NCI-H1105 (cell line): ENCODE measurements at regions not wholly inside any gene's neighbourhood (a gene's known extent, or its start where the extent isn't known, plus 50 kb on each side); places are given as distances from the start of the nearest gene placed in this dataset.
A peak's percentile ranks its signal among the peaks of the same experiment; 100 is the strongest.

Source experiments
- DNase-seq: peaks from one replicate; lab custom pipeline; 2025; lab: John Stamatoyannopoulos, UW

DNA sequence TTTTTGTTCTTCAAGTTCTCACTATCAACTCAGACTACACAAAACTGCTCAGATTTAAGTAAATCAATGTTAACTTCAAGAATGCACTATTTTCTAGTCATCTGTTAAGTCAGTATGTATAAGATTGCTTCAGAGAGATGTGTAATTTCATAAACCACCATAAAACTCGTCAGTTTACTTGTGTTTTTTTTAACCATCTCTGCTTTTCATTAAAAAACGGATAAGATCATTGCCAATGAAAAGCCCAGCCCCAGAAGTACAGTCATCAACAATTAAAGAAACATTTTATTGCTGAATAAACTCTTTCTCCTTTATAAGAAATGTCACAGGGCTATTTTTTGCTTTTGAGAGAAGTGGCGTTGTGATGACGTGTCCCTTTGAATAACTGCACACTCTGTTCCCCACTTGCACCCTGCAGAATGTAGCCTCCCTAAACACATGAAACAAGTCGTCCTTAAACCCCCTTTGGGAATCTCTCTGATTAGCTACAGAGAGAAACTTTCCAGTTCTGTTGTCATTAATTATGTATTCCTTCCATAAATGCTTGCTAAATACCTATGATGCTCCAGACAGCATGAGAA lies 202.7 kb upstream of the FOXD3 start:
- no peak for DNase-seq

DNA sequence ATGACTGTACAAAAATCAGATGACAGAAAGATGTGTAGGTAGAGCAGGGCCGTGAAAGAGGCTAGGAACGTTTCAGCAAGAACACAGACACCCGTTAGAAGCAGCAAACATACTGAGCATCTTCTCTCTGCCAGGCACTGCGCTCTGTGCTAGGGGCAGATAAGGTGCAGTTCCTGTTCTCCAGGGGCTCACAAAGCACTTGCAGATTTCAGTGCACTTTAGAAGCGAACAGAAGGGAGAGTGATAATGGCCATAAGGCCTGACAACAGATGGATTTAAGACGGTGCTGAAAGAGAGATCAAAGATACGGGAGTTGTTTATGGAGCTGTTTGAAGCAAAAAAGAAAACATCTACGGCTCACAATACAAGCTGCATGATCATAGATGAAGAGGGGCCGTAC lies 200.3 kb upstream of the FOXD3 start:
- DNase-seq = no peak

DNA sequence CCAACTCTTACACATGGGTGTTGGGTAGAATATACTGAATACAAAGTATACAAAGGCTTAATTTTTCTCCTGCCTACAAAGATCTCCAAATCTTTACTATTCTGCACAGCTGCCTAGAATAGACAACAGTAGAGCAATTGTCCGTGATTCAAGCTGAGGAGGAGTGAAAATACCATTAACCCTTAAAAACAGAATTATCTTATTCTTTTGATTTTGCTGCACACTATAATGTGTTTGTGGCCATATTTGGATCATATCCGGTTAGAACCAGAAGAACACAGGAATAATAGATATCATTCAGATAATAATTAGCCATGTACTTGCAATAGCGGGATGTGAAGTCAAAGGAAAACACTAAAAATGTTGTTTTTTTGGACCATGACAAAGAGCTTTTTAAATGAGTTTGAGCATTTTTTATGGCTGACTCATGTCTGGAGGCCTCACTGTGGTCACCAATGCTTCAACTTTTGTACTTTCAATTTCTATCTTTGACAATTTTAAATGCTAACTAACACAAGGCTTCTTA lies 197.6 kb upstream of the FOXD3 start:
- DNase-seq = no peak

DNA sequence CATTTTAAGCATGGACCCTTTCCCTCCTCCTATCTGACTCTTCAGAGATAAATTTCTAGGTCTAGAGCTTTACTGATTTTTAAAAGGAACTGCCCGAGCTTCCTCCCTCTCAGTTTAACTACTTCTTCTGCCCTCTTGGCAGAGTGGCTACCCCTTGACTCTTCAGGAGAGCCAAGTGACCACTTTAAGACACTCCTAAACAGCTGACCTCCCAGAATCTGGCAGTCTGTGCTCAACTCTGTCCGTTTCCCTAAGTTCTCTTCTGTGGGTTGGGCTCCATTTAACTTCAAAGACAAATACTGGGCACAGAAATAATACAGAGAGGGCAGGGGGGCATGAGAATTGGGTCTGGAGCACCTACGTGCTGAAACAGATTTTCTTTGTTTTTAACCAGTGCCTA lies 196.3 kb upstream of the FOXD3 start:
- no peak for DNase-seq

DNA sequence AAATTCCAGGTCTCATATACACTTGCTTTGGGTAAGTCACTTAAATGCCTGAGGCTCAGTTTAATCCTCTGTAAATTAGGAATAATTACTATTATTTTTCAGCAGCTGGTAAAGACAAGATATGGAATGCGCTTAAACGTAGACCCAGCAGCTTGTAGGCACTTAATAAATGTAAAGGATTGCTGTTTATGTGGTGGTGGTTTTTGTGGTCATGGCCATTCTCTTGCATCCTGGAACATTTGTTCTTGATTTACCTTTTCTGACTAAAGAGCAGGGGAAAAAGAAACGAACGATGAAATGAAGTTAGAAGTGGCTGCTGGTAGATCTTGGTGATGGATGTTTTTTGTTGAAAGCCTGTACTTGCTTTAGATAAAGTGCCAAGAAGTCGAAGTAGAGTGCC lies 195.0 kb upstream of the FOXD3 start:
- no peak for DNase-seq

DNA sequence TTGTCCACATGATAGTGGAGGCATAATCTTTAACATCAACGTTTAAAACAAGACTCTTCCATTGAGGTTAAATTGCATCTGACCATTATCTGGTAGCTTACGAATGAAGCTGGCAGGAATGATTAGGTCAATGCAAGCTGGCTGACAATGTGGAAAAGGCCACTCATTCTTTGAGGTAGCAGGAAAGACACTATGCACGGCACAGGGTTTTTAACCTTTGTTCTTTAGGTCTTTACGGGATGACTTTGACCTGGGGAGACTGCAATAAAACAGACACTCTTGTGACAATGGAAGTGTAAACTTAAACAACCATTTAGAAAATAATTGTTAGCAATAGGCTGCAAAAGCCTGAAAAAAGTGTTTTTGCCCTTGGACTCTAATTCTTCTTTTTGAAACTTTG lies 193.8 kb upstream of the FOXD3 start:
- DNase-seq = no peak

DNA sequence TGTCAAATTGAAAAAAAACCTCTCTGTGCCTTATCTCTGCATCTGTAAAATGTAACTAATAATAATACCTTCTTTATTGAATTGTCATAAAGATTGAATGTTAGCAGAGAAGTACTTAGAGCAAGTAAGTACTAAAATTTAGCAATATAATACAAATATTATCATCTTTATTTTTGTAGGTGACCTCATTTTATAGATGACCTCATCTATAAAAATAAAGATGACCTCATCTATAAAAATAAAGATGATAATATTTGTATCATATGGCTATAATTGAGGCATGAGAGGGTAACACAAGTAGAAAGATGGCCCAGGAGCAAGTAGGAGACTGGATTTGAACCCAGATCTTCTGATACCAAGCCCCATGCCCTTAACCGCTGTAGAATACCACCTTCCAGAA lies 193.2 kb upstream of the FOXD3 start:
- DNase-seq = no peak

DNA sequence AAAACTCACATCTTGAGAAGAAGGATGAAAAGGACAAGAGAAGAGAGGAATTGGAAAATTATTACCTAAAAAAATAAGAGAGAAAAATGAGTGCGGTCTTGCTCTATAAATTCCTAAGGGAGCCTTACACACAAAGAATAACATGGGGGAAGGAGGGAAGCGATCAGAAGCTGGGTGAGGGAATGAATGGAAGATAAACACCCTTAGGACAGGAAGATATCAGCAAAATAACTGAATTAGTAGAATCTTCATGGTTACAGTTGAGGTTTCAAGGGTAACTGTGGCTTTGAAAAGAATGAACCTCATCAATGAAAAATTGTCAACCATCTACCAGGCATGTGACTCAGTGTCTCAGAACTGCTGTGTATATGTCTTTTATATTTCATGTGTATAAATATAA lies 192.5 kb upstream of the FOXD3 start:
- no peak for DNase-seq

DNA sequence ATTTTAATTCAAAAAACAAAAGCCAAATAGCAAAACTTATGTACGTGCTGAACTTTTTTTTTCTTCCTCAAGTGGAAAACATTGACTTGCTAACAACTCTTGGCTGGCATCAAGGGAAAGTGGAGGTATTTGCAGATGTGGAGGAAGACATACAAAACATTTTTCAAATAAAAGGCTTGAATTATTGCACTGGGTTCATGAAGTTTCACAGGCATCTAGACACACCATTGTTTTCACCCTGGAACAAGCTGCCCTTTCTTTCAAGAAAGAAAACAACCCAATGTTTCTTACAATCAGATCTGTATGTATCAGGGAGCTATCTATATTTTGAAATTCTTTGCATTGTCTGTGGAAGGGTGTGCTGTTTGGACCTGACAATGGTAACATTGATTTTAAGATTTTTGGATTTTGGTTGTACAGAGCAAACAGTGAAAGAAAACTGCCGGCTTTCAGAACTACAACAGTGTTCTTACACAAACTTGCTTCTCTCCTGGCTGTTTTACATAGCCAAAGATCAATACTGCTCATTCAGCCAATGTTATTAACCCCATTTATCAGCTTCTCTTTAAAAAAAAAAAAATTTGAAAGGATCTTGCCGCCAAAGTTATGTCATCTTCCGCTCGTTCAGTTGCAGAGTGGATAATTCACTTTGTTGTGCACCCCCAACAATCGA lies 187.7 kb upstream of the FOXD3 start:
- no peak for DNase-seq

DNA sequence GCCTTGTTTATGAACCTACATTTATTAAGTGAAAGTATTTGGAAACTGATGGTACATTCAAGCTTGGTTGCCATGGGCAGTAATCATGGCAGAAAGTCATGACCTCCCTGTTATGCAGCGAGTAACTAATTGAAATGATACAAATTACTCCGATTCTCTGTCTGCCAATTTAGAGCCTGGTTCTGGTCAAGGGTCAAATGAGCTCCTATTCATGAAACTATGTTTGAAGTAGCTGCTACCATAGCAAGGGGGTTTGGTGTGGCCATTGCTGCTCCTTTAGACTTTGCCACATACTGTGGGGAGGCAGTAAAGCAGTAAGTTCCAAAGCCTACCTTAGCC lies 187.2 kb upstream of the FOXD3 start:
- no peak for DNase-seq

DNA sequence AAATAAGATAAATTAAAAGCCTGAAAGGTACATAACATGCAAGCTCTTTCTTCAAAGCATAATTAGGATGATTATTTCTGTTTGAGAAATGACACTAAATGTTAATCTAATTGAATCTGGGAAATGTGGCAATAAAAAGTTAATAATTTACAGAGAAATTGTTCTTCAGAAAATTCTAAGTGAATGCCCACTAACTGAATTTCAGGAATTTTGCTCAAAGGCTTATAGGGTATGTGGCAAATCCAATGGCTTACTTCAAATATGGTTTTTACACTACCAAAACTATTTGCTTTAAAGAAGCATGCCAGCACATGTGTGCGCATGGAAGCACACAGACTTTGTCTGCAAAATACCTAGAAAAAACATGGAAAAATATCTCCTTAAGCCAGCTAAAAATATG lies 186.6 kb upstream of the FOXD3 start:
- no peak for DNase-seq

DNA sequence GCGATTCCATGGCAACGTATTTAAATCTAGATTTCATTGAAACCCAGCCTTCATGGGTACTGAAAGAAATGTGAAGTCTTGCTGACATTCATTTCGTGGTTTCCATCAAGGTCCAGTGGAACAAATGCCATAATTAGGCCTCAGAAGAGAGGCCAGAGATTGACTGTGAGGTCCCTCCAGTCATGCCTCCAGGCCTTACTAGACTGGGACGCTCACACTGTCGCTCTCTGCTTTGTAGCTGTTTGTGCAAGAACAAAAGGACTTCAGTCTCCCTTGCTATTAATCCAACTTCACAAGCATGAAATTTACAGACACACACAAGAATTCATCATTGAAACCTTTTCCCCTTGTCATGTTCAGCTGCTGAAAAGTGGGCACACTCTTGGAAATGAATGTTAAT lies 180.4 kb upstream of the FOXD3 start:
- DNase-seq = no peak

DNA sequence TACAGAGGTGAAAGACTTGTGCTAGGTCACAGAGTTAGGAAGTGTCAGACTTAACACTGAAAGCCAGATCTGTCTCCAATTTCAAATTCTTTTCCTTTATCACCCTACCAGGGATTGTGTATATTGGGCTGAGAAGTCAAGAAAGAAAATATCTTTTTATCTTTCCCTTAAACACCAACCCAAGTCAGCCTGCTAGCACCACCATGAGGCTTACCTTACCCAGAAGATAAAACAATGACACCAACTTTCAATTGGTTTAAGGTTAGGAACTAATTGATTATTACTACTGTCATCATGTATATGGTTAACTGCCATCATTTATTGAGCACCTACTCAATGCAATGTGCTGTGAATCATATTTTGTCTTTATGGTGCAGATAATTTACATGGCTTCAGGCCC lies 178.9 kb upstream of the FOXD3 start:
- DNase-seq = no peak

DNA sequence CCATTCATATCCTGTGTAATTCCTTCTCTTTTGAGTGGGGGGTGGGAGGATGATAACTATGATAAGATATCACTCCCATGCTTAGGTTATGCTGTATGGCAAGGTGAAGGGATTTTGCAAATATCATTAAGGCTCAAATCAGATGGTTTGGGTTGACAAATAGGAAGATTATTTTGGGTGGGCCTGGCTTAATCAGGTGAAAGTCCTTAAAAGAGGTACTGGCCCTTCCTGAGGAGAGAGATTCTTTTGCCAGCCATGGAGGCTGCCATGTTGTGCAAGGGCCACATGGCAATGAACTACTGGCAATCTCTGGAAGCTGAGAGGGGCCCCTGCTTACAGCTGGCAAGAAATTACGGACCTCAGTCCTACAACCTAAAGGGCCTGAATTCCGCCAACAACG lies 174.6 kb upstream of the FOXD3 start:
- no peak for DNase-seq

DNA sequence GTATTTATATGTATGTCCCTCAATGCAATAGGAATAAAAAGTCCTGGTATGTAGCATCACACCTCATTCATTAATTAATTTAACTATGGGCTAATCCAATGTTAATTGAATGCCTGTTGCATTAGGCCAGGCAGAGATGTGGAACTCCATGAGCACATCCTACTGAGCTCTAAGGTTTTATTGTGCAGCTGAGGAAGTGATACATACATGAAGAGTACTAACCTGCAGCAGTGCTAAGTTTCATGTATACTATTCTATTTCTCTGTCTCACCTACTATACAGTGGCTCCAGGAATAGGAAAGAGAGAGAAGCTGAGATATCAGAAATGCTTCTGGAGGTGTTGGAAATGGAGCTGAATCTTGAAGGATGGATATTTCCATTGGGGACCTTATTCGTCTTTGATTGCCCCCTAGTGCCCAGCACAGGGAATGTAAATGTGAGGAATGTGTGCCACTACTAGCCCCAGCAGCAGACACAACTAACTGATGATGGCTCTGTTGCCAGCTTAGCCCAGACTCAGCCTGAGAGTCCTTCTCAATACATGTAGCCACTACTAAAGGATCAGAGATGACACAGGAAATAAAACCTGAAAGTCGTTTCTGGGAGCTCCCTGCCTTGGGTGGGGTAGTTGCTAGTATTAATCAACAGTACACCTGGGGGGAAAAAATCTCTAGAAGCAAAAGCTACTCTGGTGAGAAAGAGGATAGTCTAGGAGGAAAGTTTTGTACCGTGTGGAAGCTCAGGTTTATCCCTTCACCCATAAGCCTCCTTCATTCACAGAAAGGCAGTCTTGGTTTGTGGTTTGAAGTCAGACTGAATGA lies 173.3 kb upstream of the FOXD3 start:
- DNase-seq = peak; percentile 48

DNA sequence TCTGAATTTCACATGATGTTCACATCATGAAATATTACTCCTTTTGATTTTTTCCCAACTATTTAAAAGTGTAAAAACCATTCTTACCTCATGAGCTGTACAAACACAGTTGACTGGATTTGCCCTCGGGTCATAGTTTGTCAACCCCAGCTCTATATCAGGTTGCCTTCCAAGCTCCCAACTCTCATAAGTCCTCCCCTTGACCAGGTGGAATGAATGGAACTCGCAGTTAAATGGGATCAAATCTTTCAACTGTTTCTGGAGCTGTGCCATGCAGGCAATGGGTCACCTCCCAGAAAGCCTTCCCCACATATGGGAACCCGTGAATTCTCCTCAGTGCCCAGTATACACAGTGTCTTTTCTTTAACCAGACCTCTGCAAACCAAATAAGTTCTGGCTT lies 169.8 kb upstream of the FOXD3 start:
- no peak for DNase-seq

DNA sequence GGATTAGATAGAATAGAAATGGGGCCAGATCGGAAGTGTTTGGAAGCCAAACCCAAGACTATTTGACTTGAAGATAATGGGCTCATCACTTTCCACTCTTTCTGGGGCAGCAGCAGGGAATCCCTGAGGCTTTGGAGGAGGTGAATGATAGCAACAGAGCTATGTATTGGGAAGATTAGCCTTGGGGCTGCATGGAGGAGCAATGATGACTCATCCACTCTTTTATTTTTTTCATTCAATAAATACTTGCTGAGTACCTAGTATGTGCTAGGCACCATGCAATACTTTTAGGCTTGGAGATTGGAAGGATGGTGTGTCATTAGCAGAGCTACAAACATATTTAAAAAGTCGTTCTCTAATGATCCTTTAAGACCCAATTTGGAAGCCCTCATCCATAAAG lies 166.9 kb upstream of the FOXD3 start:
- DNase-seq = no peak

DNA sequence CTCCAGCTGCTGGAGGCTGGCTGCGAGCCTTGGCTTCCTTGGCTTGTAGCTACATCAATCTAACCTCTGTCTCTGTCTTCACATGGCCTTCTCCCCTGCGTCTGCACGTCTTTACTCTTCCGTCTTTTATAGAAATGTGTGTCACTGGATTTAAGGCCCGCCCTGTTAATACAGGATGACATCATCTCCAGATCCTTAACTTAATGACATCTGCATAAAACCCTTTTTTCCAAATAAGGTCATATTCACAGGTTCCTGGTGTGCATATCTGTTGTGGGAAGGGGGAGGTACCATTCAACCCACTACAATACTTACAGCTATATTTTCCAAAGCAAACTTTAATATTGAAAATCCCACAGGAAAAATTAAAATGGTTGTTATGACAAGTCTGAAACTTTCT lies 165.3 kb upstream of the FOXD3 start:
- no peak for DNase-seq

DNA sequence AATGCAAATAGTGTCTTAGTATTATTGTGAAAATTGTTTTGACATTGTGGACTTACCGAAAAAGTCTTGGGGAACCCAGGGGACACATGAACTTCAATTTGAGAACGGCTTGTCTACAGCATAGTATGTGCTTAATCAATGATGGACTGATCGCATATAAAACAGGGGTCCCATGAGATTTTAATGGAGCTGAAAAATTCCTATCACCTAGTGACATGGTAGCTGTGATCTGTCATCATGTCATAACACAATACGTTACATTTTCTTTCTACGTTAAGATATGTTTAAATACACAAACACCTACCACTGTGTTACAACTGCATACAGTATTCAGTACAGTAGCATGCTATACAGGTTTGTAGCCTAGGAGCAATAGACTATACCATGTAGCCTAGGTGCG lies 153.3 kb upstream of the FOXD3 start:
- no peak for DNase-seq

DNA sequence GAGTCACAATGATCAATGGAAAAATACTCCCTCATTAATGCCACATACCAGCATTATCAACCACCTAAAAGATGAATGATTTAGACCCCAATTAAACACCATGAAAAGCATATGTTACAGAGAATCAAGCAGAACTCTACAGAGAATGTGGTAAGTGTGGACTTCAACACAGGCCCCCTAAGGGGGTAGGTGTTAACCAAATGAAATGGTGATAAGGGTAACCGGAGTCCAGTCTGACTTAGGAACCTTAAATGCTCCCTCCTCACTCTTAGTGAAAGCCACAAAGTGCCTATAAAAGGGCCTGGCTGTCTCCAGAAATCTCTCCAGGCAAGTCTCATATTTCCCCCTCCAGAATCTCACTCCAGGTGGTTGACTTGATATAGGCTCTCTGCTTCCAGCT lies 149.2 kb upstream of the FOXD3 start:
- DNase-seq = no peak

DNA sequence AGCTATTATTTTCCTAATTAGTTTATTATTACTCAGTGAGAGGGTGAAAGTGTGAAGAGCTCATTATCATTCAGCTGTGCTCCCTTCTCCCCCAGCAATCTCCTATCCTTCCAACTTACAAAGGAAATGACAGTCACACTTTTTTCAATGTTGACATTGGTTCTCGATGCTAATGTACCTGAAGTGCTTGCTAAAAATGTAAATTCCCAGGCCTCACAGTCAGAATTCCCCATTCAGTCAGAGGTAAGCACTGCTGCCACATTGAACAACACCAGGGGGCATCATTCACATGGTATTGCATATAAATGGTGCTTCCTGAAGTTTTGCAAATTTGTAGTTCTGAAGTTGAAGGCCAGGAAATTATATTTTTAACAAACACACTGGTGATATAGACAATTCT lies 132.7 kb upstream of the FOXD3 start:
- DNase-seq = peak; percentile 64

DNA sequence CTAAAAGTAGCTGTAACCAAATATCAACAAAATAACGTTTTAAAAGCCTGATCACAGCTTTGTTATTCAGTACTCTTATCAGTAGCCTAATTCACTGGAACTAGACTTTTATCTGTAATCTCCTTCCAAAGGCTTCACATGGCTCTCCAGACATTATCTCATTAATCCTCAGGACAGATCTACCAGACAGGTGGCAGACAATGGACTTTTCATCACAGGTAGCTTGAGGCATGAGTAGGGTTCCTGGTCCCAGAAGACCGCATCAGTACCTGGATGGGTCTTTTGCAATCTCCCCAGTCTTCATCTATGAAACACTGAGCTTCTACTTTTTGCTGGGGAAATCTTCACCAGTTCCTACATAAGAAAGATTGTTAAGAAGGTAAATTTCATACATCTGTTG lies 132.2 kb upstream of the FOXD3 start:
- DNase-seq = no peak

DNA sequence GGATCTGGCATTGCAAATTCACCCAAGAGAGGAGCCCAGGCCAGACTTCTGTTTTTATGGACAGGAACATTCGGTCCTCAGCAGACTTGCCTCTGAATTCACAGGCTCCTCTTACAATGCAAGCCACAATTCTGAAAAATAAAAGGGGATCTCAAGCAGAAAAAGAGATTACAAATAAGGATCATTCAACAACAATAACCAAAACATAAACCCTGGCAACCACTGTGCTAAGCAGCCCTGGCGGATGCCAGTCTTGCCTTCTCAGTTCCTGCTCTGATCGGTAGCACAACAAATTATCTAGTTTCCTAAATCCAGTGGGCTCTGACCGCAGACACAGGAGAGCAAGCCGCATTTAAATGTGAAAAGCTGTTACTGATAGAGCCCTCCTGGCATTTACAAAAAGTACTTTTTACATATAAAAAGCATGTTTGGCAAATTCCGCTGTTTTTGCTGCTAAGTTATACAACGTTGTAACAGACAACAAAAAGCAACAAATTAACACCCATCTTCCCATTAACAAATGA lies 123.4 kb upstream of the FOXD3 start:
- DNase-seq = no peak
